HepG2 (cell line): ENCODE measurements at regions not wholly inside any gene's neighbourhood (a gene's known extent, or its start where the extent isn't known, plus 50 kb on each side); places are given as distances from the start of the nearest gene placed in this dataset.

Experiments
- HOXA5 ChIP-seq: sonication (generic); formaldehyde crosslinking; IDR thresholded peaks from 2 replicates; pipeline ENCODE4 v1.4.0; 2020; ENCODE audit warnings: missing genetic modification reagents
- IRF1 ChIP-seq: sonication (generic); formaldehyde crosslinking; IDR thresholded peaks from 2 replicates; pipeline ENCODE4 v1.4.0; 2020; ENCODE audit warnings: low read depth, mild to moderate bottlenecking, missing genetic modification reagents
- MED1 ChIP-seq: sonication (generic); formaldehyde crosslinking; IDR thresholded peaks from 2 replicates; pipeline ENCODE4 v1.4.0; 2020; ENCODE audit warnings: missing genetic modification reagents
- MYNN ChIP-seq: sonication (generic); formaldehyde crosslinking; IDR thresholded peaks from 2 replicates; pipeline ENCODE4 v1.4.0; 2020; ENCODE audit warnings: mild to moderate bottlenecking, low read depth, missing genetic modification reagents
- NR2C2 ChIP-seq: sonication (generic); formaldehyde crosslinking; IDR thresholded peaks from 2 replicates; pipeline ENCODE4 v1.4.0; 2020; ENCODE audit warnings: missing genetic modification reagents, mild to moderate bottlenecking, moderate library complexity, borderline replicate concordance
- NR3C1 ChIP-seq: sonication (generic); formaldehyde crosslinking; IDR thresholded peaks from 2 replicates; pipeline ENCODE4 v1.4.0; 2020; ENCODE audit warnings: missing genetic modification reagents
- PAXIP1 ChIP-seq: sonication (generic); formaldehyde crosslinking; conservative IDR thresholded peaks from 2 replicates; pipeline ENCODE4 v1.4.0; 2020; ENCODE audit warnings: mild to moderate bottlenecking, missing genetic modification reagents, moderate library complexity
- RARA ChIP-seq: IDR thresholded peaks from 2 replicates; pipeline ENCODE4 v1.6.1; 2016; ENCODE audit warnings: missing genetic modification reagents, missing compliant biosample characterization
- RXRB ChIP-seq: IDR thresholded peaks from 2 replicates; pipeline ENCODE4 v1.6.1; 2016; ENCODE audit warnings: borderline replicate concordance, missing genetic modification reagents, missing compliant biosample characterization
- ZMYM4 ChIP-seq: sonication (generic); formaldehyde crosslinking; IDR thresholded peaks from 2 replicates; pipeline ENCODE4 v1.8.1; 2023; ENCODE audit warnings: mild to moderate bottlenecking, missing genetic modification reagents
- ZNF33B ChIP-seq: sonication (generic); formaldehyde crosslinking; IDR thresholded peaks from 2 replicates; pipeline ENCODE4 v1.5.1; 2020; ENCODE audit warnings: mild to moderate bottlenecking, missing genetic modification reagents
- ZNF580 ChIP-seq: IDR thresholded peaks from 2 replicates; pipeline ENCODE4 v1.6.1; 2016; ENCODE audit warnings: low read depth, borderline replicate concordance
- ZNF776 ChIP-seq: sonication (generic); formaldehyde crosslinking; IDR thresholded peaks from 2 replicates; pipeline ENCODE4 v1.4.0; 2020; ENCODE audit warnings: mild to moderate bottlenecking, missing genetic modification reagents
- TF ChIP-seq, protein P1 (sequence below): IDR thresholded peaks from 2 replicates; pipeline ENCODE4 v1.6.1; 2016
- TF ChIP-seq, protein P2 (sequence below): sonication (generic); formaldehyde crosslinking; IDR thresholded peaks from 2 replicates; pipeline ENCODE4 v1.9.0; 2021; ENCODE audit warnings: missing genetic modification reagents, mild to moderate bottlenecking, borderline replicate concordance
- TF ChIP-seq, protein P3 (sequence below): sonication (generic); formaldehyde crosslinking; IDR thresholded peaks from 2 replicates; pipeline ENCODE4 v1.4.0; 2020; ENCODE audit warnings: mild to moderate bottlenecking, missing genetic modification reagents, borderline replicate concordance
- TF ChIP-seq, protein P4 (sequence below): IDR thresholded peaks from 2 replicates; pipeline ENCODE4 v1.6.1; 2018; ENCODE audit warnings: missing genetic modification reagents
- TF ChIP-seq, protein P5 (sequence below): sonication (generic); formaldehyde crosslinking; IDR thresholded peaks from 2 replicates; pipeline ENCODE4 v1.8.0; 2022; ENCODE audit warnings: mild to moderate bottlenecking, missing genetic modification reagents, borderline replicate concordance

DNA sequence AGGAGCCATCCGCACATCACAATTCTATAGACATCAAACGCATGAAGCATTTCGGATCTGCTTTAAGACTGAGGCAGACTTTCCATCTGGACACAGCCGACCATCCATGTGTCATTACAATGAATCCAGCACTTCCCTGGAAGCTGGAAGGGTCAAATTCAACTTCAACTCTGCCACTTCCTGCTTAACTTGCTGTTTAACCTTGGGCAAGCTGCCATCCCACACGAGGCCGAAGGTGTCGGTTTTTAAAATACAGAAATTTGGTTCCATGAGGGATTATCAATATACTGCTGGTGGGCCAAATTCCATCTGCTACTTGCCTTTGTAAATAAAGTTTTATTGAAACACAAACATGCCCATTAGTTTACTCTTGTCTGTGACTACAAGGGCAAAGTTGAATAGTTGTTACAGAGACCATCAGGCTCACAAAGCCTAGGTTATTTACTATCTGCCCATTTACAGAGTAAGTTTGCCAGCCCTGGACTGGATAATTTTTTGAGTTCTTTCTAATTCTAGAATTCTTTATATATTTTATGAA is 134.6 kb downstream of the FAM204A start (continued):
- TF ChIP-seq, protein P1, sequence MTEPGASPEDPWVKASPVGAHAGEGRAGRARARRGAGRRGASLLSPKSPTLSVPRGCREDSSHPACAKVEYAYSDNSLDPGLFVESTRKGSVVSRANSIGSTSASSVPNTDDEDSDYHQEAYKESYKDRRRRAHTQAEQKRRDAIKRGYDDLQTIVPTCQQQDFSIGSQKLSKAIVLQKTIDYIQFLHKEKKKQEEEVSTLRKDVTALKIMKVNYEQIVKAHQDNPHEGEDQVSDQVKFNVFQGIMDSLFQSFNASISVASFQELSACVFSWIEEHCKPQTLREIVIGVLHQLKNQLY: no peak
- peak; percentile 17; the same call in 1 of the 2 replicates for TF ChIP-seq RARA (CRISPR knock-in tag)
- no peak for TF ChIP-seq ZNF33B
- TF ChIP-seq NR2C2 (CRISPR knock-in tag): 0 out of 2 replicates have a peak, but pooled peaks have one; percentile 30
- TF ChIP-seq ZNF580 (CRISPR knock-in tag): no peak
- peak; percentile 42; the same call in 1 of the 2 replicates for TF ChIP-seq PAXIP1
- no peak for TF ChIP-seq MYNN (CRISPR knock-in tag)
- no peak for TF ChIP-seq MED1 (CRISPR knock-in tag)
- TF ChIP-seq ZMYM4 (CRISPR knock-in tag): no peak
- TF ChIP-seq, protein P2, sequence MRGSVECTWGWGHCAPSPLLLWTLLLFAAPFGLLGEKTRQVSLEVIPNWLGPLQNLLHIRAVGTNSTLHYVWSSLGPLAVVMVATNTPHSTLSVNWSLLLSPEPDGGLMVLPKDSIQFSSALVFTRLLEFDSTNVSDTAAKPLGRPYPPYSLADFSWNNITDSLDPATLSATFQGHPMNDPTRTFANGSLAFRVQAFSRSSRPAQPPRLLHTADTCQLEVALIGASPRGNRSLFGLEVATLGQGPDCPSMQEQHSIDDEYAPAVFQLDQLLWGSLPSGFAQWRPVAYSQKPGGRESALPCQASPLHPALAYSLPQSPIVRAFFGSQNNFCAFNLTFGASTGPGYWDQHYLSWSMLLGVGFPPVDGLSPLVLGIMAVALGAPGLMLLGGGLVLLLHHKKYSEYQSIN (CRISPR knock-in tag): no peak
- TF ChIP-seq HOXA5 (CRISPR knock-in tag): no peak
- no peak for TF ChIP-seq ZNF776 (CRISPR knock-in tag)
- TF ChIP-seq IRF1: no peak
- TF ChIP-seq, protein P3, sequence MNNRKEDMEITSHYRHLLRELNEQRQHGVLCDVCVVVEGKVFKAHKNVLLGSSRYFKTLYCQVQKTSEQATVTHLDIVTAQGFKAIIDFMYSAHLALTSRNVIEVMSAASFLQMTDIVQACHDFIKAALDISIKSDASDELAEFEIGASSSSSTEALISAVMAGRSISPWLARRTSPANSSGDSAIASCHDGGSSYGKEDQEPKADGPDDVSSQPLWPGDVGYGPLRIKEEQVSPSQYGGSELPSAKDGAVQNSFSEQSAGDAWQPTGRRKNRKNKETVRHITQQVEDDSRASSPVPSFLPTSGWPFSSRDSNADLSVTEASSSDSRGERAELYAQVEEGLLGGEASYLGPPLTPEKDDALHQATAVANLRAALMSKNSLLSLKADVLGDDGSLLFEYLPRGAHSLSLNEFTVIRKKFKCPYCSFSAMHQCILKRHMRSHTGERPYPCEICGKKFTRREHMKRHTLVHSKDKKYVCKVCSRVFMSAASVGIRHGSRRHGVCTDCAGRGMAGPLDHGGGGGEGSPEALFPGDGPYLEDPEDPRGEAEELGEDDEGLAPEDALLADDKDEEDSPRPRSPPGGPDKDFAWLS (CRISPR knock-in tag): no peak
- TF ChIP-seq NR3C1 (CRISPR knock-in tag): no peak
- TF ChIP-seq, protein P4, sequence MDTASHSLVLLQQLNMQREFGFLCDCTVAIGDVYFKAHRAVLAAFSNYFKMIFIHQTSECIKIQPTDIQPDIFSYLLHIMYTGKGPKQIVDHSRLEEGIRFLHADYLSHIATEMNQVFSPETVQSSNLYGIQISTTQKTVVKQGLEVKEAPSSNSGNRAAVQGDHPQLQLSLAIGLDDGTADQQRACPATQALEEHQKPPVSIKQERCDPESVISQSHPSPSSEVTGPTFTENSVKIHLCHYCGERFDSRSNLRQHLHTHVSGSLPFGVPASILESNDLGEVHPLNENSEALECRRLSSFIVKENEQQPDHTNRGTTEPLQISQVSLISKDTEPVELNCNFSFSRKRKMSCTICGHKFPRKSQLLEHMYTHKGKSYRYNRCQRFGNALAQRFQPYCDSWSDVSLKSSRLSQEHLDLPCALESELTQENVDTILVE (CRISPR knock-in tag): no peak
- peak; percentile 19; the same call in 1 of the 2 replicates for TF ChIP-seq RXRB (CRISPR knock-in tag)
- TF ChIP-seq, protein P5, sequence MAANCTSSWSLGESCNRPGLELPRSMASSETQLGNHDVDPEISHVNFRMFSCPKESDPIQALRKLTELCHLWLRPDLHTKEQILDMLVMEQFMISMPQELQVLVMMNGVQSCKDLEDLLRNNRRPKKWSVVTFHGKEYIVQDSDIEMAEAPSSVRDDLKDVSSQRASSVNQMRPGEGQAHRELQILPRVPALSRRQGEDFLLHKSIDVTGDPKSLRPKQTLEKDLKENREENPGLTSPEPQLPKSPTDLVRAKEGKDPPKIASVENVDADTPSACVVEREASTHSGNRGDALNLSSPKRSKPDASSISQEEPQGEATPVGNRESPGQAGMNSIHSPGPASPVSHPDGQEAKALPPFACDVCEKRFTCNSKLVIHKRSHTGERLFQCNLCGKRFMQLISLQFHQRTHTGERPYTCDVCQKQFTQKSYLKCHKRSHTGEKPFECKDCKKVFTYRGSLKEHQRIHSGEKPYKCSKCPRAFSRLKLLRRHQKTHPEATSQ (CRISPR knock-in tag): no peak
